ENCODE measurements at regions not wholly inside any gene's neighbourhood (a gene's known extent, or its start where the extent isn't known, plus 50 kb on each side); places are given as distances from the start of the nearest gene placed in this dataset.
"Not testable (repeated sequence)": the region's sequence is repeated elsewhere in the genome, so short reads cannot be mapped to it uniquely, and the experiment has no call there.

GRCh38 chr10:87436104-87436503 is 68.6 kb upstream of the MINPP1 start:
- 0 out of 2 replicates have a peak, but pooled peaks have one; percentile 32 for TF ChIP-seq CTCF (conservative IDR thresholded peaks at IDR 0.05)
- TF ChIP-seq EZH2 (IDR thresholded peaks at IDR 0.05; ENCODE audit: low read depth), result not testable (repeated sequence)

Data from PC-9 (cell line).